ENCODE measurements at regions not wholly inside any gene's neighbourhood (a gene's known extent, or its start where the extent isn't known, plus 50 kb on each side); places are given as distances from the start of the nearest gene placed in this dataset.
A peak's percentile ranks its signal among the peaks of the same experiment; 100 is the strongest.

GRCh38 chr7:84297616-84298015, 103.0 kb upstream of the SEMA3A start:
- DNase-seq (ENCODE audit: low spot score): no peak

GRCh38 chr7:84294847-84295455, 100.4 kb upstream of the SEMA3A start:
- no peak for DNase-seq (ENCODE audit: low spot score)

GRCh38 chr7:84294391-84294790, 99.8 kb upstream of the SEMA3A start:
- DNase-seq (ENCODE audit: low spot score): no peak

DNA sequence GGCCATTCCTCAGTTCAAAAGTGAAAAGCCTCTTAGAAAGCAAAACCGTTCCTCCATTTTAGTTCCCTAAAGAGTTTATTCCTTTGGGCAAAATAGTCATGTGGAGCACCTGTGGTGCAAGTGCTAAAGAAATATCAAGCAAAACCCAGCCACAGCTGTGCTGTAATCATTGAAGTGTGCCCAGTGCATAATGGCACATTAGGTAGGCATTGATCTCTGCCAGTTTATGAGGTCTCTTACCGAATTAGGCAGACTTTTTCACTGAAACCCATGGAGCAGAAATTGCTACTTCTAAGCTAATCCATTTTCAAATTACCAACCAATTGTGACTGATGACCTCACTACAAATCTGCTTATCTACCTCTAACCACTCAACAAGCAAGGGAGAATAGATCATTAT, 97.2 kb upstream of the SEMA3A start:
- no peak for DNase-seq (ENCODE audit: low spot score)

DNA sequence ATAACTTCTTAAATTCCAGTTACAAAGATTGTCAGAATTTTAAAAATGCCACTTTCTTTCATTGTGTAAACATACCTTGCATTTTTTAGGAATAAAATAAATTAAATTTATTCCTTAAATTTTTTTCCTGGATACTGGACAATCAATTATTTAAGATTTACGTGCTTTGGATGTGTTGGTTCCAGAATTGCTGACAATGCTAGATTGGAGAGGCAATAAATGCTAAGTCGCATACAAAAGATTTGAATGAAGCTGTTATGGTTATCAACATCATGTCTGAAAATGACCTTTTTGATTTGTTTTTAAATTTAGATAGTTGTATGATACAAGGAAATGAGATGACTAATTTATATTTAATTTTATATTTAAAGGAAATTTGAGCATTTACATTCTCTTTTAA, 89.2 kb upstream of the SEMA3A start:
- no peak for DNase-seq (ENCODE audit: low spot score)

GRCh38 chr7:84281518-84281917, 86.9 kb upstream of the SEMA3A start:
- no peak for DNase-seq (ENCODE audit: low spot score)

DNA sequence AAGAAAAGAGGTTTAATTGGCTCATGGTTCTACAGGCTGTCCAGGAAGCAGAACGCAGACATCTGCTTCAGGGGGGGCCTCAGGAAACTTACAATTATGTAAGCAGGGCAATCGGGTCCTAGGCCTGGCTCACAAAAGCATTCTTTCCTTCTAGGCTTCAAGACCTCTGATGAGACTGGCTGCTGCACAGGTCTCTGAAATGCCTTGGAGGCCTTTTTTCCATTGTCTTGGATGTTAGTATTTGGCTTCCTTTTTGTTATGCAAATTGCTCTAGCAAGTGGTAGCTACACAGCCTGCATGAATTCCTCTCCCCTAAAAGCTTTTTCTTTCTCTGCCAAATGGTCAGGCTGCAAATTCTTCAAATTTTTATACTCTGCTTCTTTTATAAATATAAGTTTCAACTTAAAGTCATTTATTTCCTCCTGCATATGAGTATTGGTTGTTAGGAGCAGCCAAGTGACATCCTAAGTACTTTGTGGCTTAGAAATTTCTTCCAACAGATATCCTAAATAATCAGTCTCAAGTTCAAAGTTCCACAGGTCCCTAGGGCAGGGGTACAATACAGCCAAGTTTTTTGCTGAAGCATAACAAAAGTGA, 83.1 kb upstream of the SEMA3A start:
- no peak for DNase-seq (ENCODE audit: low spot score)

GRCh38 chr7:84274029-84274638, 79.5 kb upstream of the SEMA3A start:
- no peak for DNase-seq (ENCODE audit: low spot score)

DNA sequence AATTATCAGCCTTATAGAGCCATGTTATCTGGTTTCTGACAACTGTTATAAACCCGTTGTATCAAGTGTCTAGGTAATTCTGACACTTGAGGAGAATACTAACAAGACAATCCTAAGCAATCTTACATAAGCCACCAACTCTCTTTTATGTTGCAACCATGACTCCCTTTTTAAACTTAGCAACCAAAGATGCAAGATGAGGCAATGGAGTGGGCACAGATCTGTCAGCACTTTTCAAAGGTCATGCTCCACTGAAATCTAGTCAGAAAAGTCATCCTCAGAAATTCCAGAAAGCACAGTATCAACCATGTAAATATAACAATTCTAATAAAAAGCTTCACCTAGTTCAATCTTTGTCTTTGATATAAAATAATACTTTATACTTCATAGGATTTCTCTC, 77.0 kb upstream of the SEMA3A start:
- peak; percentile 68 for DNase-seq (ENCODE audit: low spot score)

DNA sequence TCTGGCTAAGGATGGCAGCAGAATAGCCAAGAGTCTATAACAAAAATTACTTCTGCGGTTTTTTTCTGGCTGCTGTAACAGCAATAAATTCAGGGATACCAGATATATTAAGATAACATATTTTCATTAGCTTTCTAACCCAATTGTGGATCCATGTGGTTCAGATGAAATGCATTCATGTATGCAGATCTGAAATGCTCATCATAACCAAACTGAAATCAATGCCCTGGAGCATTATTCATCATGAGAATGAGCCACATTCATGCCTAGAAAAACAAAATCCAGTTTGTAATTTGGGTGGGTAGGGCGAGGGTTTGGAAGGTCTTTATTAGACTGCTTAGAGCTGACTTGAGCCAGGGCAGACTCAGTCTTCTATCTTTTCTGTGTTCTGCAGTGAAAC, 69.8 kb upstream of the SEMA3A start:
- no peak for DNase-seq (ENCODE audit: low spot score)

DNA sequence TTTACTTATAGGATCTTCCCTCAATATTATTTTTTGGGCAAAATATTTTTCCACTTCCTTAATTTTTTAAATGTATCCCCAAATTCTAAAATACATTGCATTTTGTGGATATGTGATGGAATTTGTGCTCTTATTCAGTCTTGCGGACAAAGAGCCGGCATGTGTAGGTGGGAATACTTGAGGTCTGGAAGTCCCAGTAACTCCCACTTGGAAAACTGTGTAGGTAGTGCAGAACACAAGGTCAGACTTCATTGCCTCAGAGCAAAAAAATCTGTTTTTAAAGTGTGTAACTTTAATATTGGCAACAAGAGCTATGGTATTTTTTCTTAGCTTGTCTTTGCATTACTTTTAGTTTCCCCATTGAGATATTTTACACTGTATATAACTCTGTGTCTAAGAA, 68.5 kb upstream of the SEMA3A start:
- DNase-seq (ENCODE audit: low spot score): no peak

GRCh38 chr7:84261509-84261908, 66.9 kb upstream of the SEMA3A start:
- no peak for DNase-seq (ENCODE audit: low spot score)

DNA sequence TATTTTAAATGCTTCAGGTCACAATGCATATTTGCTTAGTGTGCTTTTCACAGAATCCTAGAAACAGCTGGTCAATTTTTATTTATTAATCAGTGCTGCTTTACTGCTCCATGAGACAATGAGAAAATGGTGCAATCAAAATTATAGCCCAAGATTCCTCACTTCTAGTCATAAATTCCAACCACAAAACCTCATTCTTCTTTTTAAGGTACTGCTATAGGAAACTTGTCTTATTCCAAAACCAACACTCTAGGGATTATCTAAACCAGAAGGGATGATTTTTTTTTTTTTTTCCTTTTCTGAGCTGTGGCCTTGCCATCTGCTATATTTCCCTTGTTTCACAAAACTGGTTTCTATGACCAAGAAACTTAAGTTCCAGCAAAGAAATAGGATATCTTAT, 64.0 kb upstream of the SEMA3A start:
- no peak for DNase-seq (ENCODE audit: low spot score)

GRCh38 chr7:84256571-84256971, 62.0 kb upstream of the SEMA3A start:
- no peak for DNase-seq (ENCODE audit: low spot score)

GRCh38 chr7:84251277-84251781, 56.7 kb upstream of the SEMA3A start:
- DNase-seq (ENCODE audit: low spot score): no peak

DNA sequence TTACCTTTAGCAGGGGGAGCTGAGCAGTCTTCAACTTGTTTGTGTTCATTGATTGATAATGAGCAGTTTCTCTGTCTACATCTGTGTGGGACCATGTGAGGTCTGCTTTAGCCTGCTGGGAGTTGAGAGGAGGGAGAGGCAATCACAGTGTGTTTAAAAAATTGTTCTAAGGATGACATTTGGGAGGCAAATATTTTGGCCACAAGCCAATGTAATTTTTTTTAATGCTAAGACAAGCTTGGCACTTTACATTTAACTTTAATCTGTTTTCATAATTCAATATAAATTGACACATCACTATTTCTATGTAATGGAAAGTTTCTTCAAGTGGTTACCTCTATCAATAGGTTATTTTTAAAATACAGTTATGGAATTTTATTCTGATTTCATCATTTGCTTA, 55.9 kb upstream of the SEMA3A start:
- no peak for DNase-seq (ENCODE audit: low spot score)

GRCh38 chr7:84249656-84250055, 55.1 kb upstream of the SEMA3A start:
- no peak for DNase-seq (ENCODE audit: low spot score)

DNA sequence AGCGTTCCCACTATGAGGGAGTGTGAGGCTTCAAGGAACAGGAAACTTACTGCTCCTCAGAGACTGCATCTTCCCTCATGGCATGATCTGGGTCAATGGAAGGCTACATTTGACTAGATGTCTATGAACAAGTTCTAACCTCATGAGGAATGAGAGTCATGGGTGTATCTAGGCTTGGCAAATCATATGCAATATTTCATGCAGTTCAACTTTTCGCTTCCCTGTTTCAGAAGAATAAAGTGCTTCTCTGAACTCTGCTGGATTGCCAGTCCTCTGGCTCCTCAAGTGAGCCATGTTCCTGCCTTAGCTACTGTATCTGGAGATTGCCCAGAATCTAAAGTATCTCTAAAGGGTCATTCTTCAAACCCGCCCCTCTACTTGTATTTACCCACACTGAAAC, 54.3 kb upstream of the SEMA3A start:
- DNase-seq (ENCODE audit: low spot score): no peak

DNA sequence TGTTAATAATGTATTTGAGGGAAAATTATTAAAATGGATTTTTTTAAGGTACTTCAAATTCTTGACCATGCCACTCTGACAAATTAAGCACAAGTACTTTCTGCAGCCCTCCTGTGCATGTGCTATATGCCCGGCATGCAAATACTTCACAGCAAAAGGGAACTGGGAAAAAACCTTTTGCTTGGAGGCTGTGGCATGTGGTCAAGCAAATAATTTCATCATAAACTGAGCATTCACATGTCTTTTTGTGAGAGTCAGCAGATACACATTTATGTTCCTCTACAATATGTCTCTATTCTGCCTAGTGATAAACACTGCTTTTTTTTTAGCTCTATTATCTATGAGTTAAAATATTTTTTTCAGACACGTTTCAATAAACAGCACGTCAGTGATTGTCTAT, 53.7 kb upstream of the SEMA3A start:
- DNase-seq (ENCODE audit: low spot score): no peak

GRCh38 chr7:84247591-84247990, 53.0 kb upstream of the SEMA3A start:
- no peak for DNase-seq (ENCODE audit: low spot score)

DNA sequence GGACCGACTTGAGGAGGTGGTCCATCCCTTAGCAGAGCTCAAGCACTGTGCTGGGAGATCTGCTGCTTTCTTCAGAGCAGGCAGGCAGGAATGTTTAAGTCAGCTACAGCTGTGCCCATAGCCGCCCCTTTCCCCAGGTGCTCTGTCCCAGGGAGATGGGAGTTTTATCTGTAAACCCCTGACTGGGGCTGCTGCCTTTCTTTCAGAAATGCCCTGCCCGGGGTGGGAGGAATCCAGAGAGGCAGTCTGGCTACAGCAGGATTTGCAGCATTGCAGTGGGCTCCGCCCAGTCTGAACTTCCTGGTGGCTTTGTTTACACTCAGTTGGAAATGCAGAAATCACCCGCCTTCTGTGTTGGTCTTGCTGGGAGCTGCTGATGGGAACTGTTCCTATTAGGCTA, 51.2 kb upstream of the SEMA3A start:
- no peak for DNase-seq (ENCODE audit: low spot score)
